ENCODE measurements at regions not wholly inside any gene's neighbourhood (a gene's known extent, or its start where the extent isn't known, plus 50 kb on each side); places are given as distances from the start of the nearest gene placed in this dataset.

DNA sequence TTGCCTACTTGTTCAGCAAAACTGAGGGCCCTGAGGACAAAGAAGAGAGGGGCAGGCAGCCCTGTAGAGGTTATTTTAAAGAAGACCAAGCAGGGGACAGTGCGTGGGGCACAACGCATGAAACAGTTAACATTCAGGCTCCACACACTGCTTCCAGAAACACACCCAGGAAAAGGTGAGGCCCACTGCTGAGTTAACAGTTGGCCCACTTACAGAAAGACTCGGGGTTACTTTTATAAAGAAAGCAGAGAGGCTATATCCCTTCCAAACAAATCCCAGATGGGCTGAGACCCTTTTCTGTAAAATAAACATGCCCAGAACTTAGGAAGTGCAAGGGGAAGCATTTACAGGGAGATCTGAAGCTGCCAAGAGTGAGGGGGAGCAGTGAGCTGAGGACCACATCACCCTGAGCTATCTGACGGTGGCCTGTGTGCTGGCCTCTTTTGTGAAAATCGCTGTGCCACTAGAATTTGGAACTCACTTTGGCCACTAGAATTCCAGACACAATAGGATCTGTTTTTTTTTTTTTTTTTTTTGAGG is 49.8 kb upstream of the SSTR4 start:
- TF ChIP-seq, protein P1, sequence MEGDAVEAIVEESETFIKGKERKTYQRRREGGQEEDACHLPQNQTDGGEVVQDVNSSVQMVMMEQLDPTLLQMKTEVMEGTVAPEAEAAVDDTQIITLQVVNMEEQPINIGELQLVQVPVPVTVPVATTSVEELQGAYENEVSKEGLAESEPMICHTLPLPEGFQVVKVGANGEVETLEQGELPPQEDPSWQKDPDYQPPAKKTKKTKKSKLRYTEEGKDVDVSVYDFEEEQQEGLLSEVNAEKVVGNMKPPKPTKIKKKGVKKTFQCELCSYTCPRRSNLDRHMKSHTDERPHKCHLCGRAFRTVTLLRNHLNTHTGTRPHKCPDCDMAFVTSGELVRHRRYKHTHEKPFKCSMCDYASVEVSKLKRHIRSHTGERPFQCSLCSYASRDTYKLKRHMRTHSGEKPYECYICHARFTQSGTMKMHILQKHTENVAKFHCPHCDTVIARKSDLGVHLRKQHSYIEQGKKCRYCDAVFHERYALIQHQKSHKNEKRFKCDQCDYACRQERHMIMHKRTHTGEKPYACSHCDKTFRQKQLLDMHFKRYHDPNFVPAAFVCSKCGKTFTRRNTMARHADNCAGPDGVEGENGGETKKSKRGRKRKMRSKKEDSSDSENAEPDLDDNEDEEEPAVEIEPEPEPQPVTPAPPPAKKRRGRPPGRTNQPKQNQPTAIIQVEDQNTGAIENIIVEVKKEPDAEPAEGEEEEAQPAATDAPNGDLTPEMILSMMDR (IDR thresholded peaks at IDR 0.05; ENCODE audit: low read depth, low read length): no peak
- no peak overlapping the region for H3K4me3 ChIP-seq (ENCODE audit: low read depth, low read length)
- in situ Hi-C loops (cut with HindIII; ENCODE audit: low sequenced_read_pairs): no loop called here
- DNase-seq (ENCODE audit: low read depth, low spot score): no peak

Measured in astrocyte of the spinal cord (primary cell).